ENCODE measurements at regions not wholly inside any gene's neighbourhood (a gene's known extent, or its start where the extent isn't known, plus 50 kb on each side); places are given as distances from the start of the nearest gene placed in this dataset.

DNA sequence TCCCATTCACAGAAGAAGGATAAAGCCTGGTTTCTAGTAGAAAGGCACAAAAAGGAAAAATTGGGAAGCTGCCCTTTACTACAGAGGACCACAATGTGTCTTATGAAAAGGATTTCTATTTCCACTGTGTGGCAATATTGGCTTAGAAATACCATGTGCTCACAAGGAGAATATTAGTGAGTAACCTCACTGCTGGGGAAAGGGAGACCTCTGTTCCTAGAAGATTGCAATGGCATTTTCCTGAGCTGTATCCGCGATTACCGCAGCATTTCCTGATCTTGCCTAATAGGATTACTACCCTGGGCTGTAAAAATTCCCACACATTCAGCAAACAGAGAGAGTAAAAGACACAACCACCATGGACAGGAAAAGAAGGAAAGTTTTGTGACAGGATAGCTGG, 308.8 kb upstream of the TECRL start:
- no peak for TF ChIP-seq CTCF (IDR thresholded peaks at IDR 0.05)
- no peak for TF ChIP-seq ZFX (IDR thresholded peaks at IDR 0.05; ENCODE audit: borderline replicate concordance)

Measured in 22Rv1 (cell line).